ENCODE measurements at regions not wholly inside any gene's neighbourhood (a gene's known extent, or its start where the extent isn't known, plus 50 kb on each side); places are given as distances from the start of the nearest gene placed in this dataset.

GRCh38 chr5:109561447-109561846 is 128.3 kb upstream of the MAN2A1 start:
- TF ChIP-seq CTCF (IDR thresholded peaks at IDR 0.05) (no peak), POLR2A (IDR thresholded peaks at IDR 0.05) (no peak), EP300 (IDR thresholded peaks at IDR 0.05) (no peak)

Data from sigmoid colon (tissue), 4 donors.